ENCODE measurements at regions not wholly inside any gene's neighbourhood (a gene's known extent, or its start where the extent isn't known, plus 50 kb on each side); places are given as distances from the start of the nearest gene placed in this dataset.

DNA sequence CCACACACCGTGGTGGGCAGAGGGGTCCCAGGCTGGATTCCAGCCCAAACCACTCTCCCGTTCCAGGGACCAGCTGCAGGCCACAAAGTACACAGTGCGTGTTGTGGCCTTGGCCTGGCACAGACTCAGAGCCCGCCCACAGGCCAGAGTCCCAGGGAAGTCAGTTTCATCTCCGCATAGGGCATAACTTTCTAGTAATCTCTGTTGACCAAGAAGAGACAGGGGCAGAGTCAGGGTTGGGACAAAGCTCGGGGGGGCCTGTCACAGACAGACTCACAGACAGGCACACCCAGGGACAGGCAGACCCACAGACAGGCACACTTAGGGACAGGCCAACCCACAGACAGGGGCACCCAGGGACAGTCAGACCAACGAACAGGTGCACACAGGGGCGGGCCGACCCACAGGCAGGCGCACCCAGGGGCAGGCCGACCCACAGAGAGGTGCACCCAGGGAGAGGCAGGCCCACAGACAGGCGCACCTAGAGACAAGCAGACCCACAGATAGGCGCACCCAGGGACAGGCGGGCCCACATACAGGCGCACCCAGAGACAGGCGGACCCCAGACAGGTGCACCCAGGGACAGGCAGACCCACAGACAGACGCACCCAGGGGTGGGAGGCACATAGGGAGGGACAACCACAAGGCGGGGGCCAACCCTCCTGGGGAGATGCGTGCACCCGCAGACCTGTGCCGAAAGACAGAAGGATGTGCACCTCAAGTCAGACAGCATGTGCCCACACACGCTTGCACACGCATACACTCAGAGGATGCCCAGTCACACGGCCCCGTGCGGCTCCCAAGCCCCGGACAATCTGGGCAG is 323.3 kb upstream of the RTL1 start:
- Histone ChIP-seq H3K9me3 (ENCODE audit: low read length) (no peaks in the 10 kb centered on the region), H2AFZ (ENCODE audit: low read length) (no peak overlapping the region), H3K4me3 (ENCODE audit: low read depth, low read length, poor library complexity, severe bottlenecking) (no peak overlapping the region), H3K27ac (ENCODE audit: low read depth, low read length, poor library complexity, severe bottlenecking) (no peak overlapping the region), H3K79me2 (ENCODE audit: insufficient read depth, low read depth, low read length) (no peaks in the 10 kb centered on the region), H3K36me3 (ENCODE audit: insufficient read depth, low read length) (no peaks in the 10 kb centered on the region), H3K9me2 (ENCODE audit: insufficient read depth, low read length) (no peaks in the 10 kb centered on the region), H4K20me1 (ENCODE audit: insufficient read depth, low read length) (no peaks in the 10 kb centered on the region), H3K4me1 (ENCODE audit: insufficient read depth, low read length, poor library complexity, severe bottlenecking) (no peaks in the 10 kb centered on the region), H3K4me2 (ENCODE audit: low read length) (no peak overlapping the region)
- BruUV-seq (replicated peaks) = no TSS peak
- POLR2A ChIA-PET = no interaction called here
- no peak for DNase-seq (ENCODE audit: low spot score)
- CTCF ChIA-PET (ENCODE audit: unreplicated experiment) = no interaction called here
- intact Hi-C loops (cut with micrococcal nuclease; ENCODE audit: unreplicated experiment) = no loop called here
- TF ChIP-seq EZH2phosphoT487 (IDR thresholded peaks at IDR 0.05; ENCODE audit: borderline replicate concordance, low read depth, low read length) = no peak
- TF ChIP-seq, protein P1, sequence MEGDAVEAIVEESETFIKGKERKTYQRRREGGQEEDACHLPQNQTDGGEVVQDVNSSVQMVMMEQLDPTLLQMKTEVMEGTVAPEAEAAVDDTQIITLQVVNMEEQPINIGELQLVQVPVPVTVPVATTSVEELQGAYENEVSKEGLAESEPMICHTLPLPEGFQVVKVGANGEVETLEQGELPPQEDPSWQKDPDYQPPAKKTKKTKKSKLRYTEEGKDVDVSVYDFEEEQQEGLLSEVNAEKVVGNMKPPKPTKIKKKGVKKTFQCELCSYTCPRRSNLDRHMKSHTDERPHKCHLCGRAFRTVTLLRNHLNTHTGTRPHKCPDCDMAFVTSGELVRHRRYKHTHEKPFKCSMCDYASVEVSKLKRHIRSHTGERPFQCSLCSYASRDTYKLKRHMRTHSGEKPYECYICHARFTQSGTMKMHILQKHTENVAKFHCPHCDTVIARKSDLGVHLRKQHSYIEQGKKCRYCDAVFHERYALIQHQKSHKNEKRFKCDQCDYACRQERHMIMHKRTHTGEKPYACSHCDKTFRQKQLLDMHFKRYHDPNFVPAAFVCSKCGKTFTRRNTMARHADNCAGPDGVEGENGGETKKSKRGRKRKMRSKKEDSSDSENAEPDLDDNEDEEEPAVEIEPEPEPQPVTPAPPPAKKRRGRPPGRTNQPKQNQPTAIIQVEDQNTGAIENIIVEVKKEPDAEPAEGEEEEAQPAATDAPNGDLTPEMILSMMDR (conservative IDR thresholded peaks at IDR 0.05; ENCODE audit: low read length) = no peak

DNA sequence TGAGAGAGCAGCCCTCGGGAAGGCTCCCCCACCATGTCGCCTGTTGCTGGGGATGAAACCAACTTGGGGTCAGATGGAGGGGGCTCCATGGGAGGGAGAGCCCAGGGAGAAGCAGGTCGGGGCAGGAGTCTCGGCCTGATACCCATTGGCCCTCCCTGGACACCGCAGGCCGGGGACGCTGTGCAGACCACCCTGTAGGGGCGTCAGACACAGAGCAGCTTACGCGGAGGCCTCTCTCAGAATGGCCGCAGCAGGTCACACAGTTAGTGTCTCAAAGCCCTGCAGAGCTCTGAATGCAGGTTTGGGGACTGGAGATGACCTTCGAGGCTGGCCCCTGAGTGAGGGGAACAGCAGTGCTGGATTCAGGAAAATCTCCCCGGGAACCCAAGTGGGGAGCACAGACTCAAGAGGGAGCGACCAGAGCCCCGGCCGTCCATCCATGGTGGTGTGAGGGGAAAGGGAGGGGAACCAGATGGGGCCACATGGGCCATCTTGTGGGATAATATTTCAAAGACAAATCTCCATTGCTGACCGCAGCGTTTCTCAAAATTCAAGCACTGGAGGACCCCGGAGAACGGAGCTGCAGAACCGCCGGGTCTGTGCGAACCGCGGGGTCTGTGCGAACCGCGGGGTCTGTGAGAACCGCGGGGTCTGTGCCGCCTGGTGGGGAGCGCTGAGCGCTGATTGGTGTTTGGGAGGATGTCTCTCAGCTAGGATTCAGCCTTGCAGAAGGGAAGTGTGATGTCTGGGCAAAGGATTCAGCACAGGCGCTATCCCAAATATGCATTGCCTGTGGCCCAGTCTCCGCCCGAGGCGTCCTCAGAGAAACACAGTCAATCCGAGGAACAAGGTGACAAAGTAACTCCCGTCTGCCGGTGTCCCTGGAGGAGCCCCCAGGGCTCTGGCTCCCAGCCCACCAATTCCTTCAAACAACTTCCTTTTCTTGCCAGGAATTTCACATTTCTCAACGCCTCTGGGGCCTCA is 324.4 kb upstream of the RTL1 start:
- Histone ChIP-seq H3K4me2 (ENCODE audit: low read length) (no peak overlapping the region), H3K36me3 (ENCODE audit: insufficient read depth, low read length) (no peaks in the 10 kb centered on the region), H3K4me1 (ENCODE audit: insufficient read depth, low read length, poor library complexity, severe bottlenecking) (no peaks in the 10 kb centered on the region), H3K9me2 (ENCODE audit: insufficient read depth, low read length) (no peaks in the 10 kb centered on the region), H3K9me3 (ENCODE audit: low read length) (no peaks in the 10 kb centered on the region), H3K4me3 (ENCODE audit: low read depth, low read length, poor library complexity, severe bottlenecking) (no peak overlapping the region), H4K20me1 (ENCODE audit: insufficient read depth, low read length) (no peaks in the 10 kb centered on the region), H2AFZ (ENCODE audit: low read length) (no peak overlapping the region), H3K79me2 (ENCODE audit: insufficient read depth, low read depth, low read length) (no peaks in the 10 kb centered on the region), H3K27ac (ENCODE audit: low read depth, low read length, poor library complexity, severe bottlenecking) (no peak overlapping the region)
- ChIA-PET POLR2A (no interaction called here), CTCF (ENCODE audit: unreplicated experiment) (no interaction called here)
- no peak for DNase-seq (ENCODE audit: low spot score)
- BruUV-seq (replicated peaks) = no TSS peak
- intact Hi-C loops (cut with micrococcal nuclease; ENCODE audit: unreplicated experiment) = no loop called here
- TF ChIP-seq EZH2phosphoT487 (IDR thresholded peaks at IDR 0.05; ENCODE audit: borderline replicate concordance, low read depth, low read length) = no peak
- TF ChIP-seq, protein P1 (conservative IDR thresholded peaks at IDR 0.05; ENCODE audit: low read length) = no peak

Measured in OCI-LY7 (cell line).